HepG2 (cell line): ENCODE measurements at regions not wholly inside any gene's neighbourhood (a gene's known extent, or its start where the extent isn't known, plus 50 kb on each side); places are given as distances from the start of the nearest gene placed in this dataset.

Source experiments
- CCDC6 ChIP-seq: sonication (generic); formaldehyde crosslinking; IDR thresholded peaks from 2 replicates; pipeline ENCODE4 v1.8.1; 2022; ENCODE audit warnings: mild to moderate bottlenecking, missing genetic modification reagents, moderate library complexity
- RBM39 ChIP-seq: fragments of 200-400 bp; formaldehyde crosslinking; IDR thresholded peaks from one replicate; pipeline ENCODE4 v1.6.1; 2018; ENCODE audit warnings: antibody characterized with exemption, mild to moderate bottlenecking, low read depth, low read length; ENCODE audit not compliant: poor library complexity, severe bottlenecking

DNA sequence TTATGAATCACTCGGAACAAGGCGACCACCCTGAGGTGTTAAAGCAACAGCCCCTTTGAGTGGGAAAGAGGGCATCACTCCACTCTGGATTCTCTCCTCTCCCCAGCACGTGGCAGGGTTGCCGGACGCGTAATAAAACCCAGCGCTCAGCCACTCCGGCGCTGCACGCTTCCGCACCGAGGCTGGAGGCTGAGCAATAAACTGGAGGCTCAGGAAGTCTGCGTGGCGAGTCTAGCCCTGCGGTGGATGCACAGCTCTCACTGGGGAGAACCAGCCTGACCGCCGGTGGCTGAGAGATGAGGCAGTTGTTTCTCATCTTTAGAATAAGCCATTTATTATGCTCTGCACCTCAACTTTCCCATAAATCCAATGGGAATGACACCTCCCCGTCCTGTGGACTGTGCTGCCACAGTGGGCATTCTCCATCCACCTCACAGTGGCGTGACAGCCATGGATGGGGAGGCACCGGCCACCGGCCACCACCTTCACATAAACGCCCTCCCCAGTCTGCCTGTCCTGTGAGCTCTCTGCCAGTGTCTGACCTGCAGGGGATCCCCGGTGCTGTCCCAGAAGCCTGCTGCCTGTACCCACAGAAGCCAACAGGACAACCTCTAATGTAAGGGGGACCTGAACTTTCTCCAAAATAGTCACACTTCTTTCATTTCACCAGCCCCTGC is 64.2 kb upstream of the GGTLC1 start:
- TF ChIP-seq CCDC6 (CRISPR knock-in tag): no peak
- no peak for TF ChIP-seq RBM39
